Mesenchymal stem cell (in vitro differentiated cells and primary cell): ENCODE measurements at regions not wholly inside any gene's neighbourhood (a gene's known extent, or its start where the extent isn't known, plus 50 kb on each side); places are given as distances from the start of the nearest gene placed in this dataset.
"Not testable (repeated sequence)": the region's sequence is repeated elsewhere in the genome, so short reads cannot be mapped to it uniquely, and the experiment has no call there.

Experiments used
- DNase-seq: peaks from one replicate; pipeline ENCODE4 v3.0.0-alpha.2; 2013
- H2AFZ ChIP-seq: one replicate; pipeline ENCODE4 v1.6.1; 2013; ENCODE audit warnings: low read depth, mild to moderate bottlenecking, control low read depth, inconsistent platforms, low read length, moderate library complexity
- H2AK5ac ChIP-seq: 2 replicates; pipeline ENCODE4 v1.6.1; 2013; ENCODE audit warnings: low read length, moderate library complexity, mild to moderate bottlenecking, inconsistent platforms; ENCODE audit not compliant: severe bottlenecking
- H2BK120ac ChIP-seq: one replicate; pipeline ENCODE4 v1.6.1; 2013; ENCODE audit warnings: low read depth, mild to moderate bottlenecking, inconsistent platforms, low read length, moderate library complexity
- H2BK12ac ChIP-seq, 2 experiments: one replicate each; pipeline ENCODE4 v1.6.1; 2013; ENCODE audit warnings: inconsistent platforms in 2 of 2, low read length in 2 of 2, mild to moderate bottlenecking in 2 of 2, moderate library complexity in 2 of 2, control low read depth in 1 of 2
- H2BK15ac ChIP-seq: one replicate; pipeline ENCODE4 v1.6.1; 2013; ENCODE audit warnings: mild to moderate bottlenecking, low read depth, inconsistent platforms; ENCODE audit not compliant: poor library complexity, severe bottlenecking
- H2BK5ac ChIP-seq: 2 replicates; pipeline ENCODE4 v1.6.1; 2013; ENCODE audit warnings: low read depth, mild to moderate bottlenecking, low read length, control low read depth, inconsistent platforms; ENCODE audit not compliant: poor library complexity, severe bottlenecking
- H3K14ac ChIP-seq, 2 experiments: one replicate each; pipeline ENCODE4 v1.6.1; 2013; ENCODE audit warnings: inconsistent platforms in 2 of 2, low read length in 2 of 2, control low read depth in 1 of 2, mild to moderate bottlenecking in 1 of 2, moderate library complexity in 1 of 2
- H3K18ac ChIP-seq, 2 experiments: one replicate each; pipeline ENCODE4 v1.6.1; 2013; ENCODE audit warnings: inconsistent platforms in 2 of 2, low read length in 2 of 2, control low read depth in 1 of 2, low read depth in 1 of 2, mild to moderate bottlenecking in 1 of 2
- H3K23ac ChIP-seq, 2 experiments: one replicate each; pipeline ENCODE4 v1.6.1; 2013; ENCODE audit warnings: inconsistent platforms in 2 of 2, low read length in 2 of 2, mild to moderate bottlenecking in 2 of 2, moderate library complexity in 2 of 2, control low read depth in 1 of 2
- H3K27ac ChIP-seq: 2 replicates; pipeline ENCODE4 v1.5.1; 2013; ENCODE audit warnings: mild to moderate bottlenecking, moderate library complexity, low read length, control low read depth, inconsistent platforms; ENCODE audit not compliant: poor library complexity, severe bottlenecking
- H3K27me3 ChIP-seq, 2 experiments: 2 replicates each; pipeline versions ENCODE4 v1.6.1 to v1.7.0; 2013; ENCODE audit warnings: low read length in 2 of 2, mild to moderate bottlenecking in 2 of 2, moderate library complexity in 2 of 2, control low read depth in 1 of 2, inconsistent platforms in 1 of 2; ENCODE audit not compliant: control insufficient read depth in 1 of 2, insufficient read depth in 1 of 2
- H3K36me3 ChIP-seq, 2 experiments: 2 replicates each; pipeline versions ENCODE4 v1.6.1 to v1.7.0; 2013; ENCODE audit warnings: low read length in 2 of 2, control low read depth in 1 of 2, inconsistent platforms in 1 of 2, low read depth in 1 of 2, mild to moderate bottlenecking in 1 of 2; ENCODE audit not compliant: insufficient read depth in 2 of 2, control insufficient read depth in 1 of 2
- H3K4ac ChIP-seq, 2 experiments: one replicate each; pipeline ENCODE4 v1.6.1; 2013; ENCODE audit warnings: inconsistent platforms in 2 of 2, low read length in 2 of 2, mild to moderate bottlenecking in 2 of 2, moderate library complexity in 2 of 2, control low read depth in 1 of 2, low read depth in 1 of 2
- H3K4me1 ChIP-seq: 2 replicates; pipeline ENCODE4 v1.6.1; 2013; ENCODE audit warnings: low read depth, low read length, control low read depth; ENCODE audit not compliant: control insufficient read depth, insufficient read depth
- H3K4me2 ChIP-seq: 2 replicates; pipeline ENCODE4 v1.6.1; 2013; ENCODE audit warnings: low read length, mild to moderate bottlenecking, inconsistent platforms; ENCODE audit not compliant: poor library complexity, severe bottlenecking
- H3K4me3 ChIP-seq, 2 experiments: 2 replicates each; pipeline versions ENCODE4 v1.5.1 to v1.7.0; 2013; ENCODE audit warnings: low read length in 2 of 2, mild to moderate bottlenecking in 2 of 2, control low read depth in 1 of 2, low read depth in 1 of 2; ENCODE audit not compliant: insufficient read depth in 1 of 2
- H3K79me1 ChIP-seq: replicated peaks from 2 replicates; pipeline ENCODE4 v1.6.1; 2013; ENCODE audit warnings: mild to moderate bottlenecking, control low read depth, low read length, inconsistent platforms; ENCODE audit not compliant: poor library complexity, severe bottlenecking
- H3K9ac ChIP-seq: 2 replicates; pipeline ENCODE4 v1.7.0; 2013; ENCODE audit warnings: mild to moderate bottlenecking, low read length, moderate library complexity
- H3K9me3 ChIP-seq: 2 replicates; pipeline ENCODE4 v1.7.0; 2013; ENCODE audit warnings: mild to moderate bottlenecking, low read length; ENCODE audit not compliant: control insufficient read depth
- H4K8ac ChIP-seq: one replicate; pipeline ENCODE4 v1.6.1; 2013; ENCODE audit warnings: inconsistent platforms, mild to moderate bottlenecking, low read length, moderate library complexity
- H4K91ac ChIP-seq: one replicate; pipeline ENCODE4 v1.6.1; 2013; ENCODE audit warnings: mild to moderate bottlenecking, low read length, inconsistent platforms
- WGBS: methylation state at CpG from one replicate; pipeline ENCODE4 v1.1.7; 2013; ENCODE audit warnings: mixed read lengths; 5-methylcytosine and 5-hydroxymethylcytosine counted together

DNA sequence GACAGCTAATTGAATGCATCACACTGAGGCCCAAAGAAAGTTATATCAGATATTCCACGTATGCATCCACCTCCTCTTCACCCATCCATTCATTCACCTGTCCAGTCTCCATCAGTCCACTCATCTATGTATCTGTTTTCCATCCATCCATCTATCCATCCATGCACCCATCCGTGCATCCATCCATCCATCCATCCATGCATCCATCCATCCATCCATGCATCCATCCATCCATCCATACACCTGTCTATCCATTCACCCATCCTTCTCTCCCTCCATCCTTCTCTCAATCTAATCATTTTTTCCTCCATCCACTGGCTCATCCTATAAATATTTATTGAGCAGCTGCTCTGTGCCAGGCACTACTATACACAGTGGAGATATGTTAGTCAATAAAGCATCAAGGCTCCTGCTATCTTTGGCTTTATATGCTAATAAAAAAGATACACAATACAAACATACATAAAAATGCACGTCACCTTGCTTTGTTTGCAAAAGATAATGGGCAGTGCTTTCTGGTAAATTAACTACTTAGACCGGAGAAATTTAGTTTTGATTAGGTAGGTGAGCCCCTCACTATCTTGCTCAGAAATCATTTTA, 442.0 kb upstream of the KLF6 start:
- H2AFZ ChIP-seq, result no peak overlapping the region
- H2BK5ac ChIP-seq, result no peak overlapping the region
- H3K79me1 ChIP-seq, result no peaks in the 10 kb centered on the region
- H3K14ac ChIP-seq, result no peak overlapping the region
- no peak overlapping the region for H3K4ac ChIP-seq
- H3K9me3 ChIP-seq, result peaks cover 1% of the 10 kb centered on the region
- WGBS, result 88% methylated on average over 4 of the region's 4 CpGs
- H3K36me3 ChIP-seq, result no peaks in the 10 kb centered on the region
- no peak overlapping the region for H3K9ac ChIP-seq
- no peak overlapping the region for H2AK5ac ChIP-seq
- no peaks in the 10 kb centered on the region for H3K4me1 ChIP-seq
- no peak overlapping the region for H3K4me3 ChIP-seq
- H4K8ac ChIP-seq, result no peak overlapping the region
- no peak overlapping the region for H2BK120ac ChIP-seq
- H3K27me3 ChIP-seq, result no peaks in the 10 kb centered on the region
- H3K18ac ChIP-seq, result no peak overlapping the region
- no peak for DNase-seq
- no peak overlapping the region for H3K4me2 ChIP-seq
- no peak overlapping the region for H4K91ac ChIP-seq
- H2BK15ac ChIP-seq, result no peak overlapping the region
- H3K27ac ChIP-seq, result no peak overlapping the region
- no peak overlapping the region for H3K23ac ChIP-seq
- no peak overlapping the region for H2BK12ac ChIP-seq

DNA sequence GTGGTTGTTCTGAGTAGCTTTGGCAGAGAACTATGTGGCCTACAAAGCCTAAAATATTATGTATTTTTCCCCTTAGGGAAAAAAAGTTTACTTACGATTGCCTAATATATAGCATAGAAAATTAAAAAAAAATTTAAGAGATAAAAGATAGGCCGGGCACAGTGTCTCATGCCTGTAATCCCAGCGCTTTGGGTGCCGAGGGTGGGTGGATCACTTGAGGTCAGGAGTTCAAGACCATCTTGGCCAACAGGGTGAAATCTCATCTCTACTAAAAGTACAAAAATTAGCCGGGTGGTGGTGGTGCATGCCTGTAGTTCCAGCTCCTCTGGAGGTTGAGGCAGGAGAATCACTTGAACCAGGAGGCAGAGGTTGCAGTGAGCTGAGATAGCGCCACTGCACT, 439.2 kb upstream of the KLF6 start:
- Histone ChIP-seq H3K27me3 (no peaks in the 10 kb centered on the region), H3K36me3 (no peaks in the 10 kb centered on the region), H3K79me1 (no peaks in the 10 kb centered on the region), H3K4me2 (no peak overlapping the region), H4K91ac (no peak overlapping the region), H2AK5ac (no peak overlapping the region), H3K4me1 (no peaks in the 10 kb centered on the region), H3K4me3 (no peak overlapping the region), H3K9me3 (no peaks in the 10 kb centered on the region), H3K23ac (no peak overlapping the region), H3K4ac (no peak overlapping the region), H3K14ac (no peak overlapping the region), H3K18ac (no peak overlapping the region), H2BK12ac (no peak overlapping the region), H4K8ac (no peak overlapping the region), H2BK120ac (no peak overlapping the region), H3K9ac (no peak overlapping the region), H2BK15ac (no peak overlapping the region), H3K27ac (no peak overlapping the region), H2BK5ac (no peak overlapping the region), H2AFZ (no peak overlapping the region)
- 97% methylated on average over 5 of the region's 6 CpGs for WGBS
- no peak for DNase-seq

DNA sequence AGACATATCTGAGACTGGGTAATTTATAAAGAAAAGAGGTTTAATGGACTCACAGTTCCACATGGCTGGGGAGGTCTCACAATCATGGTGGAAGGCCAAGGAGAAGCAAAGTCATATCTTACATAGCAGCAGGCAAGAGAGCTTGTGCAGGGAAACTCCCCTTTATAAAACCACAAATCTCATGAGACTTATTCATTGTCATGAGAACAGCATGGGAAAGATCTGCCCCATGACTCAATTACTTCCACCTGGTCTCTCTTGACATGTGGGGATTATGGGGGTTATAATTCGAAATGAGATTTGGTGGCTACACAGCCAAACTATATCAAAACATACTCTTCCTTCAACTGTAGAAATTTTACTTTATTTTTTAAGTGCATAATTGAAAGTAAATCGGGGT, 436.3 kb upstream of the KLF6 start:
- not testable (repeated sequence) for H2BK12ac ChIP-seq, H2BK120ac ChIP-seq, H3K4me1 ChIP-seq, H3K4me2 ChIP-seq, H3K14ac ChIP-seq, H3K79me1 ChIP-seq, H3K9ac ChIP-seq, H3K4ac ChIP-seq, H3K4me3 ChIP-seq, H3K27me3 ChIP-seq, H4K91ac ChIP-seq, H3K27ac ChIP-seq, H2BK15ac ChIP-seq, H3K36me3 ChIP-seq, H3K23ac ChIP-seq, H2AK5ac ChIP-seq, H3K18ac ChIP-seq, H3K9me3 ChIP-seq, H2BK5ac ChIP-seq, H2AFZ ChIP-seq, H4K8ac ChIP-seq
- 88% methylated on average over 1 of the region's 2 CpGs for WGBS
- peak; percentile 8 for DNase-seq

DNA sequence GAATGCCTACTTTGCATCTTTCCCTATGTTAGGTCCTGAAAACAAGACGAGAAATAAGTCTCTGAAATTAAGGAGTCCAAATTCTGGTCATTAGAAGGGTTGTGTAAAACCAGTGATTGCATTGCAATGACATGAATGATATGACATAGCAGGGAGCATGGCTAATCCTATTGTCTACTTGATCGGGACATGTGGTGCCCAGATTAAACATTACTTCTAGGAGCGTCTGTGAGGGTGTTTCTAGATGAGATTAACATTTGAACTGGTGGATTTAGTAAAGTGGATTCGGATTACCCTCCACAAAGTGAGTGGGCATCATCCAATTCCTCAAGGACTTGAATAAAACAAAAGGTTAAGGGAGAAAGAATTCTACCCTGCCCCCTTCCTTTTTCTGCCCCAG, 434.9 kb upstream of the KLF6 start:
- no peak overlapping the region for H2AFZ ChIP-seq
- H3K9ac ChIP-seq, result no peak overlapping the region
- no peak overlapping the region for H3K23ac ChIP-seq
- 94% methylated on average over 4 of the region's 4 CpGs for WGBS
- no peak for DNase-seq
- H2BK15ac ChIP-seq, result no peak overlapping the region
- H3K4ac ChIP-seq, result no peak overlapping the region
- H3K27ac ChIP-seq, result no peak overlapping the region
- H2BK12ac ChIP-seq, result no peak overlapping the region
- no peaks in the 10 kb centered on the region for H3K4me1 ChIP-seq
- H2BK5ac ChIP-seq, result no peak overlapping the region
- no peak overlapping the region for H4K91ac ChIP-seq
- H4K8ac ChIP-seq, result no peak overlapping the region
- no peak overlapping the region for H3K18ac ChIP-seq
- H3K14ac ChIP-seq, result no peak overlapping the region
- H3K4me2 ChIP-seq, result no peak overlapping the region
- no peaks in the 10 kb centered on the region for H3K27me3 ChIP-seq
- no peaks in the 10 kb centered on the region for H3K9me3 ChIP-seq
- no peaks in the 10 kb centered on the region for H3K79me1 ChIP-seq
- H3K36me3 ChIP-seq, result no peaks in the 10 kb centered on the region
- no peak overlapping the region for H2AK5ac ChIP-seq
- no peak overlapping the region for H2BK120ac ChIP-seq
- H3K4me3 ChIP-seq, result no peak overlapping the region
